HCT116 (cell line): ENCODE measurements at regions not wholly inside any gene's neighbourhood (a gene's known extent, or its start where the extent isn't known, plus 50 kb on each side); places are given as distances from the start of the nearest gene placed in this dataset.

Experiments
- ATAC-seq: fragments of 200-7000 bp; cut with Tn5 transposase; 2 replicates; pipeline ENCODE4 v1.9.1; 2020; ENCODE audit warnings: mild to moderate bottlenecking, moderate library complexity
- BruUV-seq: library from RNA; stranded (reverse); fragments of 400-500 nt; replicated peaks from 2 replicates; lab custom pipeline; 2021; lab: Mats Ljungman, UMichigan
- CTCF ChIA-PET: fragments of 300-600 bp; sonication (Branson Sonifier 250); formaldehyde crosslinking; loops from one replicate; lab custom pipeline; 2021; ENCODE audit warnings: antibody characterized with exemption; lab: Charles Lee
- POLR2A ChIA-PET: fragments of 300-600, 350-600 bp; sonication (Branson Sonifier 250); formaldehyde crosslinking; loops from one replicate; lab custom pipeline; 2021; ENCODE audit warnings: antibody characterized with exemption; lab: Charles Lee
- RAD21 ChIA-PET, 2 experiments: fragments of 300-600 bp; sonication (Branson Sonifier 250); formaldehyde crosslinking; loops; one replicate each; lab custom pipeline; 2023; ENCODE audit warnings: low total read pairs in 2 of 2; ENCODE audit not compliant: uncharacterized antibody in 2 of 2, unreplicated experiment in 2 of 2, low non-redundant PET in 1 of 2; lab: Charles Lee
- DNase-seq: peaks from one replicate; pipeline ENCODE4 v3.0.0-alpha.2; 2010; ENCODE audit warnings: low read depth, low spot score
- H2AFZ ChIP-seq: fragments of 200-600 bp; shearing (Covaris generic), sonication (generic); 2 replicates; pipeline ENCODE4 v1.6.1; 2017; ENCODE audit warnings: low read depth, mixed run types, mixed read lengths, antibody characterized with exemption, low read length; ENCODE audit not compliant: poor library complexity, severe bottlenecking
- H3K27ac ChIP-seq: 2 replicates; pipeline ENCODE4 v1.5.1; 2012; ENCODE audit warnings: low read depth, low read length
- H3K27me3 ChIP-seq: fragments of 200-600 bp; sonication (generic); 2 replicates; pipeline ENCODE4 v1.6.1; 2016; ENCODE audit warnings: mixed run types, low read length, mixed read lengths; ENCODE audit not compliant: insufficient read depth
- H3K36me3 ChIP-seq, 2 experiments: fragments of 200-500 bp in 1 of 2; fragments of 200-600 bp in 1 of 2; sonication (Bioruptor generic) in 1 of 2; sonication (generic) in 1 of 2; 2 replicates each; pipeline versions ENCODE4 v1.5.1 to v1.6.1; 2014 to 2016; ENCODE audit warnings: low read length in 2 of 2, inconsistent platforms in 1 of 2, mixed read lengths in 1 of 2, mixed run types in 1 of 2; ENCODE audit not compliant: insufficient read depth in 2 of 2, control insufficient read depth in 1 of 2
- H3K4me1 ChIP-seq, 2 experiments: fragments of 200-600 bp in 1 of 2; sonication (generic) in 1 of 2; 2 replicates each; pipeline versions ENCODE4 v1.5.1 to v1.6.1; 2012 to 2017; ENCODE audit warnings: low read length in 2 of 2, inconsistent platforms in 1 of 2, mild to moderate bottlenecking in 1 of 2, mixed read lengths in 1 of 2, mixed run types in 1 of 2, moderate library complexity in 1 of 2; ENCODE audit not compliant: insufficient read depth in 2 of 2, control insufficient read depth in 1 of 2
- H3K4me2 ChIP-seq: fragments of 200-600 bp; sonication (generic); 2 replicates; pipeline ENCODE4 v1.6.1; 2017; ENCODE audit warnings: mixed run types, low read length, mixed read lengths
- H3K4me3 ChIP-seq, 2 experiments: fragments of 200-600 bp in 1 of 2; sonication (generic) in 1 of 2; replicated peaks in 1 of 2; 2 replicates each; pipeline ENCODE4 v1.5.1; 2011 to 2016; ENCODE audit warnings: low read length in 2 of 2, control low read depth in 1 of 2, low read depth in 1 of 2, mild to moderate bottlenecking in 1 of 2, mixed read lengths in 1 of 2, mixed run types in 1 of 2
- H3K79me2 ChIP-seq: fragments of 200-600 bp; sonication (generic); 2 replicates; pipeline ENCODE4 v1.6.1; 2017; ENCODE audit warnings: mild to moderate bottlenecking, mixed run types, low read length, moderate library complexity, mixed read lengths; ENCODE audit not compliant: insufficient read depth
- H3K9ac ChIP-seq: fragments of 200-600 bp; sonication (generic); 2 replicates; pipeline ENCODE4 v1.6.1; 2016; ENCODE audit warnings: low read length, mixed read lengths
- H3K9me2 ChIP-seq: fragments of 200-600 bp; sonication (generic), shearing (Covaris generic); 2 replicates; pipeline ENCODE4 v1.6.1; 2017; ENCODE audit warnings: mixed run types, mild to moderate bottlenecking, moderate library complexity; ENCODE audit not compliant: insufficient read depth
- H3K9me3 ChIP-seq, 2 experiments: fragments of 200-500 bp in 1 of 2; fragments of 200-600 bp in 1 of 2; sonication (Bioruptor generic) in 1 of 2; sonication (generic) in 1 of 2; 2 replicates each; pipeline ENCODE4 v1.6.1; 2014 to 2017; ENCODE audit warnings: low read length in 2 of 2, mixed read lengths in 2 of 2, inconsistent platforms in 1 of 2, low read depth in 1 of 2, mild to moderate bottlenecking in 1 of 2, mixed run types in 1 of 2, moderate library complexity in 1 of 2; ENCODE audit not compliant: control insufficient read depth in 1 of 2, insufficient read depth in 1 of 2
- H4K20me1 ChIP-seq: fragments of 200-600 bp; sonication (generic), shearing (Covaris generic); 2 replicates; pipeline ENCODE4 v1.6.1; 2017; ENCODE audit warnings: mixed run types, mild to moderate bottlenecking, moderate library complexity; ENCODE audit not compliant: insufficient read depth
- ATF3 ChIP-seq: IDR thresholded peaks from 2 replicates; pipeline ENCODE4 v1.6.1; 2012
- CBX3 ChIP-seq: IDR thresholded peaks from 2 replicates; pipeline ENCODE4 v1.6.1; 2012; ENCODE audit warnings: low read depth
- CEBPB ChIP-seq: IDR thresholded peaks from 2 replicates; pipeline ENCODE4 v1.6.1; 2012; ENCODE audit warnings: low read depth
- ELF1 ChIP-seq: IDR thresholded peaks from 2 replicates; pipeline ENCODE4 v1.6.1; 2012; ENCODE audit warnings: low read depth, borderline replicate concordance
- EZH2phosphoT487 ChIP-seq: fragments of 200-600 bp; IDR thresholded peaks from 2 replicates; pipeline ENCODE4 v1.6.1; 2018; ENCODE audit warnings: antibody characterized with exemption, borderline replicate concordance
- FOSL1 ChIP-seq: IDR thresholded peaks from 2 replicates; pipeline ENCODE4 v1.6.1; 2012; ENCODE audit warnings: low read depth
- JUND ChIP-seq: IDR thresholded peaks from 2 replicates; pipeline ENCODE4 v1.6.1; 2012
- POLR2A ChIP-seq: IDR thresholded peaks from 2 replicates; pipeline ENCODE4 v1.7.0; 2011; ENCODE audit warnings: borderline replicate concordance; ENCODE audit not compliant: insufficient read depth, insufficient read length; ENCODE audit errors: extremely low read depth
- POLR2AphosphoS5 ChIP-seq: IDR thresholded peaks from 2 replicates; pipeline ENCODE4 v1.6.1; 2011; ENCODE audit warnings: mild to moderate bottlenecking, low read depth, low read length, moderate library complexity
- RAD21 ChIP-seq: IDR thresholded peaks from 2 replicates; pipeline ENCODE4 v1.6.1; 2012; ENCODE audit warnings: low read depth, mild to moderate bottlenecking
- REST ChIP-seq: IDR thresholded peaks from 2 replicates; pipeline ENCODE4 v1.6.1; 2012; ENCODE audit warnings: low read depth
- SP1 ChIP-seq: IDR thresholded peaks from 2 replicates; pipeline ENCODE4 v1.6.1; 2012; ENCODE audit warnings: low read depth
- SRF ChIP-seq: IDR thresholded peaks from 2 replicates; pipeline ENCODE4 v1.6.1; 2012; ENCODE audit warnings: low read depth
- TCF7L2 ChIP-seq: IDR thresholded peaks from 2 replicates; pipeline ENCODE4 v1.7.0; 2011; ENCODE audit warnings: borderline replicate concordance, inconsistent platforms; ENCODE audit not compliant: insufficient read depth, insufficient read length; ENCODE audit errors: extremely low read depth
- YY1 ChIP-seq: IDR thresholded peaks from 2 replicates; pipeline ENCODE4 v1.6.1; 2011; ENCODE audit warnings: low read length, low read depth, moderate library complexity, mild to moderate bottlenecking; ENCODE audit not compliant: insufficient replicate concordance; ENCODE audit errors: extremely low read depth
- ZFX ChIP-seq: fragments of 450-650 bp; IDR thresholded peaks from 2 replicates; pipeline ENCODE4 v1.6.1; 2017
- ZNF274 ChIP-seq: fragments of 200-500 bp; sonication (Bioruptor generic); IDR thresholded peaks from 2 replicates; pipeline ENCODE4 v1.6.1; 2014; ENCODE audit warnings: mild to moderate bottlenecking, low read depth, low read length, inconsistent platforms
- intact Hi-C: fragments of 100-400 bp; cut with micrococcal nuclease; formaldehyde crosslinking; loops from 2 replicates; pipeline ENCODE4 v1.10.0; 2022
- TF ChIP-seq, protein P1 (sequence below): IDR thresholded peaks from 2 replicates; pipeline ENCODE4 v1.6.1; 2012

DNA sequence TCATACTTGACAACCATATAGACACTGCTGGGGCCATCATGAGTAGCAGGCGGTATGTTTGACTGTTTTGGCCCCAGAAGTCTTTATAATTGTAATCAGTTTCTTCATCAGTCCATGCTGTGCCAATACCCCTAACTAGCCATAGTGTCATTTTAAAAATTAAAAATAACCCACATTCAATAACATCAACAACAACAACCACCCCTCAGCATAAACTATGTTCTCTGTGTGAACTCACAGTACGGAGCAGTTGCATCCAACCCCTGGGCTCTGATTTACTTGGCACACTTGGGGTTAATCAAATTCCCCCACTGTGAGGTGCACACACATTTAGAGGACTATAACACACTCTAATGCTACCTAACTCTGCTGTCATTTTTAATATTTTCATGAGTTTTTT is 553.7 kb downstream of the USP25 start:
- no peak for ATAC-seq
- Histone ChIP-seq H3K27ac (no peak overlapping the region), H2AFZ (no peak overlapping the region), H3K9me3 (peaks cover 5 to 24% of the 10 kb centered on the region in 2 experiments; a peak in 3 of 4 replicates), H3K79me2 (no peaks in the 10 kb centered on the region), H3K4me1 (no peaks in the 10 kb centered on the region), H3K9me2 (no peaks in the 10 kb centered on the region), H3K4me3 (no peak overlapping the region), H3K4me2 (no peak overlapping the region), H3K27me3 (no peaks in the 10 kb centered on the region), H3K9ac (no peak overlapping the region), H3K36me3 (no peaks in the 10 kb centered on the region), H4K20me1 (no peaks in the 10 kb centered on the region)
- no TSS peak for BruUV-seq
- no peak for TF ChIP-seq POLR2AphosphoS5
- no peak for TF ChIP-seq EZH2phosphoT487
- no peak for TF ChIP-seq JUND
- TF ChIP-seq ATF3: no peak
- no peak for TF ChIP-seq POLR2A
- no peak for TF ChIP-seq CEBPB
- no peak for TF ChIP-seq ZFX
- TF ChIP-seq, protein P1, sequence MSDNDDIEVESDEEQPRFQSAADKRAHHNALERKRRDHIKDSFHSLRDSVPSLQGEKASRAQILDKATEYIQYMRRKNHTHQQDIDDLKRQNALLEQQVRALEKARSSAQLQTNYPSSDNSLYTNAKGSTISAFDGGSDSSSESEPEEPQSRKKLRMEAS: no peak
- no peak for TF ChIP-seq YY1
- no peak for TF ChIP-seq CBX3
- no peak for TF ChIP-seq ELF1
- TF ChIP-seq FOSL1: no peak
- CTCF ChIA-PET: no interaction called here
- POLR2A ChIA-PET: no interaction called here
- intact Hi-C loops: loop anchor here (5.0 kb wide), 1 partner anchor 851 kb away; no protein-coding TSS in a partner anchor
- RAD21 ChIA-PET: no interaction called here
- no peak for DNase-seq

GRCh38 chr21:16285605-16286126 is 555.9 kb downstream of the USP25 start:
- H3K4me3 ChIP-seq: no peak overlapping the region
- H3K9me3 ChIP-seq: peaks cover 5 to 24% of the 10 kb centered on the region in 2 experiments; a peak in 3 of 4 replicates
- no peaks in the 10 kb centered on the region for H3K9me2 ChIP-seq
- H3K27me3 ChIP-seq: no peaks in the 10 kb centered on the region
- BruUV-seq: no TSS peak
- no peak overlapping the region for H3K9ac ChIP-seq
- no peaks in the 10 kb centered on the region for H3K36me3 ChIP-seq
- H2AFZ ChIP-seq: no peak overlapping the region
- no peaks in the 10 kb centered on the region for H4K20me1 ChIP-seq
- POLR2A ChIA-PET: no interaction called here
- no peaks in the 10 kb centered on the region for H3K79me2 ChIP-seq
- DNase-seq: no peak
- H3K4me1 ChIP-seq: no peaks in the 10 kb centered on the region
- H3K4me2 ChIP-seq: no peak overlapping the region
- RAD21 ChIA-PET: no interaction called here
- CTCF ChIA-PET: no interaction called here
- TF ChIP-seq POLR2A (no peak), TCF7L2 (no peak), ZNF274 (no peak), JUND (no peak), SP1 (no peak), POLR2AphosphoS5 (no peak), CEBPB (no peak), REST (no peak), SRF (no peak), RAD21 (no peak)
- TF ChIP-seq, protein P1: no peak
- intact Hi-C loops: no loop called here
- no peak overlapping the region for H3K27ac ChIP-seq
- ATAC-seq: no peak
